ENCODE measurements at regions not wholly inside any gene's neighbourhood (a gene's known extent, or its start where the extent isn't known, plus 50 kb on each side); places are given as distances from the start of the nearest gene placed in this dataset.

- no peak for TF ChIP-seq YY1 (IDR thresholded peaks at IDR 0.05; ENCODE audit: low read depth)
- TF ChIP-seq TEAD4 (IDR thresholded peaks at IDR 0.05) = no peak
- TF ChIP-seq TAF1 (IDR thresholded peaks at IDR 0.05; ENCODE audit: low read depth) = no peak
- TF ChIP-seq EP300 (IDR thresholded peaks at IDR 0.05; ENCODE audit: borderline replicate concordance) = no peak
- no peak for TF ChIP-seq MAX (IDR thresholded peaks at IDR 0.05)
- no peak for TF ChIP-seq EGR1 (IDR thresholded peaks at IDR 0.05)
- TF ChIP-seq ZBTB7A (IDR thresholded peaks at IDR 0.05; ENCODE audit: low read depth) = no peak
- TF ChIP-seq CEBPB (IDR thresholded peaks at IDR 0.05) = no peak
- TF ChIP-seq NFIC (IDR thresholded peaks at IDR 0.05) = no peak
- no peak for TF ChIP-seq TCF12 (IDR thresholded peaks at IDR 0.05; ENCODE audit: low read depth)
- TF ChIP-seq CREB1 (IDR thresholded peaks at IDR 0.05; ENCODE audit: low read depth) = no peak
Observed at GRCh38 chrX:122344816-122345215, 839.3 kb upstream of the GRIA3 start.

GRCh38 chrX:122363112-122363795, 820.8 kb upstream of the GRIA3 start:
- TF ChIP-seq FOXM1 (IDR thresholded peaks at IDR 0.05; ENCODE audit: borderline replicate concordance, low read depth) (no peak), YY1 (IDR thresholded peaks at IDR 0.05; ENCODE audit: low read depth) (no peak), TEAD4 (IDR thresholded peaks at IDR 0.05) (no peak), TCF12 (IDR thresholded peaks at IDR 0.05; ENCODE audit: low read depth) (no peak), MAX (IDR thresholded peaks at IDR 0.05) (no peak), ZBTB7A (IDR thresholded peaks at IDR 0.05; ENCODE audit: low read depth) (no peak), CREB1 (IDR thresholded peaks at IDR 0.05; ENCODE audit: low read depth) (no peak), TAF1 (IDR thresholded peaks at IDR 0.05; ENCODE audit: low read depth) (no peak), RAD21 (IDR thresholded peaks at IDR 0.05; ENCODE audit: low read depth) (no peak), USF1 (IDR thresholded peaks at IDR 0.05) (no peak), EP300 (IDR thresholded peaks at IDR 0.05; ENCODE audit: borderline replicate concordance) (no peak), CEBPB (IDR thresholded peaks at IDR 0.05) (no peak), EGR1 (IDR thresholded peaks at IDR 0.05) (no peak), NFIC (IDR thresholded peaks at IDR 0.05) (no peak)

- TF ChIP-seq NFIC (IDR thresholded peaks at IDR 0.05) (no peak), RAD21 (IDR thresholded peaks at IDR 0.05; ENCODE audit: low read depth) (no peak), CEBPB (IDR thresholded peaks at IDR 0.05) (no peak), CREB1 (IDR thresholded peaks at IDR 0.05; ENCODE audit: low read depth) (no peak), ZBTB7A (IDR thresholded peaks at IDR 0.05; ENCODE audit: low read depth) (no peak), TEAD4 (IDR thresholded peaks at IDR 0.05) (no peak), YY1 (IDR thresholded peaks at IDR 0.05; ENCODE audit: low read depth) (no peak)
Observed at GRCh38 chrX:122389005-122389404, 795.1 kb upstream of the GRIA3 start.

GRCh38 chrX:122418758-122419157, 765.3 kb upstream of the GRIA3 start:
- TF ChIP-seq FOXM1 (IDR thresholded peaks at IDR 0.05; ENCODE audit: borderline replicate concordance, low read depth) (no peak), TCF12 (IDR thresholded peaks at IDR 0.05; ENCODE audit: low read depth) (no peak), REST (IDR thresholded peaks at IDR 0.05; ENCODE audit: low read depth) (no peak), CREB1 (IDR thresholded peaks at IDR 0.05; ENCODE audit: low read depth) (no peak), USF1 (IDR thresholded peaks at IDR 0.05) (no peak)

GRCh38 chrX:122421434-122422121, 762.5 kb upstream of the GRIA3 start:
- TF ChIP-seq TEAD4 (IDR thresholded peaks at IDR 0.05) (no peak), FOXM1 (IDR thresholded peaks at IDR 0.05; ENCODE audit: borderline replicate concordance, low read depth) (no peak), USF1 (IDR thresholded peaks at IDR 0.05) (no peak), EGR1 (IDR thresholded peaks at IDR 0.05) (no peak), CEBPB (IDR thresholded peaks at IDR 0.05) (no peak), TCF12 (IDR thresholded peaks at IDR 0.05; ENCODE audit: low read depth) (no peak), NFIC (IDR thresholded peaks at IDR 0.05) (no peak), ZBTB7A (IDR thresholded peaks at IDR 0.05; ENCODE audit: low read depth) (no peak), EP300 (IDR thresholded peaks at IDR 0.05; ENCODE audit: borderline replicate concordance) (no peak), RAD21 (IDR thresholded peaks at IDR 0.05; ENCODE audit: low read depth) (no peak), CREB1 (IDR thresholded peaks at IDR 0.05; ENCODE audit: low read depth) (no peak), TAF1 (IDR thresholded peaks at IDR 0.05; ENCODE audit: low read depth) (no peak), MAX (IDR thresholded peaks at IDR 0.05) (no peak), REST (IDR thresholded peaks at IDR 0.05; ENCODE audit: low read depth) (no peak), YY1 (IDR thresholded peaks at IDR 0.05; ENCODE audit: low read depth) (no peak)
